SK-N-SH (cell line): ENCODE measurements at regions not wholly inside any gene's neighbourhood (a gene's known extent, or its start where the extent isn't known, plus 50 kb on each side); places are given as distances from the start of the nearest gene placed in this dataset.

Experiments
- CTCF ChIP-seq: fragments of 200-600 bp; sonication (generic); IDR thresholded peaks from 2 replicates; pipeline ENCODE4 v1.6.1; 2017; ENCODE audit warnings: antibody characterized with exemption, mild to moderate bottlenecking, moderate library complexity
- EP300 ChIP-seq, 2 experiments: IDR thresholded peaks; 2 replicates each; pipeline versions ENCODE4 v1.4.0 to v1.6.1; 2012; ENCODE audit warnings: borderline replicate concordance in 1 of 2, low read depth in 1 of 2, low read length in 1 of 2
- FOXJ3 ChIP-seq: sonication (generic); formaldehyde crosslinking; IDR thresholded peaks from 2 replicates; pipeline ENCODE4 v1.5.1; 2020; ENCODE audit warnings: mild to moderate bottlenecking, missing genetic modification reagents
- FOXM1 ChIP-seq: IDR thresholded peaks from 2 replicates; pipeline ENCODE4 v1.4.0; 2012; ENCODE audit warnings: low read depth, mild to moderate bottlenecking
- JUND ChIP-seq: IDR thresholded peaks from 2 replicates; pipeline ENCODE4 v1.4.0; 2012
- POLR2AphosphoS5 ChIP-seq: IDR thresholded peaks from 2 replicates; pipeline ENCODE4 v1.6.1; 2012; ENCODE audit warnings: low read depth, low read length
- RAD21 ChIP-seq: IDR thresholded peaks from 2 replicates; pipeline ENCODE4 v1.6.1; 2012; ENCODE audit warnings: mild to moderate bottlenecking, low read length
- RCOR1 ChIP-seq: fragments of 150-350 bp; IDR thresholded peaks from 2 replicates; pipeline ENCODE4 v1.6.1; 2017; ENCODE audit warnings: antibody characterized with exemption, low read length
- REST ChIP-seq: IDR thresholded peaks from 2 replicates; pipeline ENCODE4 v1.6.1; 2012; ENCODE audit warnings: mild to moderate bottlenecking, low read depth, low read length, moderate library complexity
- SIN3A ChIP-seq: IDR thresholded peaks from 2 replicates; pipeline ENCODE4 v1.6.1; 2012; ENCODE audit warnings: low read depth, mild to moderate bottlenecking, low read length, moderate library complexity, borderline replicate concordance
- TAF1 ChIP-seq: IDR thresholded peaks from 2 replicates; pipeline ENCODE4 v1.6.1; 2012; ENCODE audit warnings: low read depth, mild to moderate bottlenecking, low read length, moderate library complexity, borderline replicate concordance
- YY1 ChIP-seq: IDR thresholded peaks from 2 replicates; pipeline ENCODE4 v1.4.0; 2012; ENCODE audit warnings: low read depth, mild to moderate bottlenecking
- TF ChIP-seq, protein P1 (sequence below): fragments of 150-350 bp; IDR thresholded peaks from 2 replicates; pipeline ENCODE4 v1.6.1; 2017; ENCODE audit warnings: antibody characterized with exemption, low read length, low read depth, borderline replicate concordance

GRCh38 chr12:24069532-24070395 lies 120.3 kb upstream of the SOX5 start:
- TF ChIP-seq POLR2AphosphoS5: no peak
- no peak for TF ChIP-seq EP300 (IDR thresholded peaks at IDR 0.05; ENCODE audit: borderline replicate concordance in 1 of 2, low read depth in 1 of 2, low read length in 1 of 2)
- no peak for TF ChIP-seq FOXJ3 (CRISPR knock-in tag)
- TF ChIP-seq, protein P1, sequence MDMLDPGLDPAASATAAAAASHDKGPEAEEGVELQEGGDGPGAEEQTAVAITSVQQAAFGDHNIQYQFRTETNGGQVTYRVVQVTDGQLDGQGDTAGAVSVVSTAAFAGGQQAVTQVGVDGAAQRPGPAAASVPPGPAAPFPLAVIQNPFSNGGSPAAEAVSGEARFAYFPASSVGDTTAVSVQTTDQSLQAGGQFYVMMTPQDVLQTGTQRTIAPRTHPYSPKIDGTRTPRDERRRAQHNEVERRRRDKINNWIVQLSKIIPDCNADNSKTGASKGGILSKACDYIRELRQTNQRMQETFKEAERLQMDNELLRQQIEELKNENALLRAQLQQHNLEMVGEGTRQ: no peak
- no peak for TF ChIP-seq CTCF
- no peak for TF ChIP-seq RAD21
- TF ChIP-seq SIN3A: no peak
- TF ChIP-seq TAF1: no peak
- TF ChIP-seq JUND: no peak
- TF ChIP-seq FOXM1: no peak
- TF ChIP-seq YY1: no peak
- no peak for TF ChIP-seq REST
- no peak for TF ChIP-seq RCOR1
